ENCODE measurements at regions not wholly inside any gene's neighbourhood (a gene's known extent, or its start where the extent isn't known, plus 50 kb on each side); places are given as distances from the start of the nearest gene placed in this dataset.
"Not testable (repeated sequence)": the region's sequence is repeated elsewhere in the genome, so short reads cannot be mapped to it uniquely, and the experiment has no call there.

GRCh38 chr2:41320491-41320890 is 727.3 kb upstream of the PKDCC start:
- Histone ChIP-seq H3K9me3 (no peaks in the 10 kb centered on the region), H3K4me3 (no peak overlapping the region), H3K27ac (no peak overlapping the region), H3K36me3 (no peaks in the 10 kb centered on the region), H3K27me3 (no peaks in the 10 kb centered on the region), H3K4me1 (no peaks in the 10 kb centered on the region)
- TF ChIP-seq POLR2A (IDR thresholded peaks at IDR 0.05), result no peak
- TF ChIP-seq, protein P1, sequence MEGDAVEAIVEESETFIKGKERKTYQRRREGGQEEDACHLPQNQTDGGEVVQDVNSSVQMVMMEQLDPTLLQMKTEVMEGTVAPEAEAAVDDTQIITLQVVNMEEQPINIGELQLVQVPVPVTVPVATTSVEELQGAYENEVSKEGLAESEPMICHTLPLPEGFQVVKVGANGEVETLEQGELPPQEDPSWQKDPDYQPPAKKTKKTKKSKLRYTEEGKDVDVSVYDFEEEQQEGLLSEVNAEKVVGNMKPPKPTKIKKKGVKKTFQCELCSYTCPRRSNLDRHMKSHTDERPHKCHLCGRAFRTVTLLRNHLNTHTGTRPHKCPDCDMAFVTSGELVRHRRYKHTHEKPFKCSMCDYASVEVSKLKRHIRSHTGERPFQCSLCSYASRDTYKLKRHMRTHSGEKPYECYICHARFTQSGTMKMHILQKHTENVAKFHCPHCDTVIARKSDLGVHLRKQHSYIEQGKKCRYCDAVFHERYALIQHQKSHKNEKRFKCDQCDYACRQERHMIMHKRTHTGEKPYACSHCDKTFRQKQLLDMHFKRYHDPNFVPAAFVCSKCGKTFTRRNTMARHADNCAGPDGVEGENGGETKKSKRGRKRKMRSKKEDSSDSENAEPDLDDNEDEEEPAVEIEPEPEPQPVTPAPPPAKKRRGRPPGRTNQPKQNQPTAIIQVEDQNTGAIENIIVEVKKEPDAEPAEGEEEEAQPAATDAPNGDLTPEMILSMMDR (IDR thresholded peaks at IDR 0.05), result no peak
- intact Hi-C loops (cut with DNase I), result no loop called here
- DNase-seq, result no peak
- WGBS, 2 donors, result 68 to 82% methylated on average over 5 of the region's 5 CpGs

DNA sequence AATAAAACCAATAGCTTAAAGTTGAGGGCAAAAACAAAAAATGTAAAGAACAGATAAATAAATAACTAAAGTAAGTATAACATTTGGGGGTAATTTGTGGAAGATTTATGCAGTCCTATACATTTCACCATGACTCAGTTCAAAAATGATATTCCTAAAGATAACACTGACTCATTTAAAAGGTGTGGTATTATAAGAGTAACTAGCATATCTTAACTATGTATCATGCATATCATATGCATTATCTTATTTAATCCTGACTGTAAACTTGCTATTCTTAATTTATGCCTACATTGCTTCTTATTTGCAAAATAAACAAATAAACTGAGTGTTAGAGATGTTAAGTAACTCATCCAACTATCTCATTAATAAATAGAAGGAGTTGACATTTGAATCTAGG is 726.5 kb upstream of the PKDCC start:
- H3K9me3 ChIP-seq, result no peaks in the 10 kb centered on the region
- H3K27ac ChIP-seq, result no peak overlapping the region
- H3K27me3 ChIP-seq, result no peaks in the 10 kb centered on the region
- no peaks in the 10 kb centered on the region for H3K4me1 ChIP-seq
- intact Hi-C loops (cut with DNase I), result no loop called here
- no peak for DNase-seq
- TF ChIP-seq POLR2A (IDR thresholded peaks at IDR 0.05), result no peak
- no peaks in the 10 kb centered on the region for H3K36me3 ChIP-seq
- no peak overlapping the region for H3K4me3 ChIP-seq

DNA sequence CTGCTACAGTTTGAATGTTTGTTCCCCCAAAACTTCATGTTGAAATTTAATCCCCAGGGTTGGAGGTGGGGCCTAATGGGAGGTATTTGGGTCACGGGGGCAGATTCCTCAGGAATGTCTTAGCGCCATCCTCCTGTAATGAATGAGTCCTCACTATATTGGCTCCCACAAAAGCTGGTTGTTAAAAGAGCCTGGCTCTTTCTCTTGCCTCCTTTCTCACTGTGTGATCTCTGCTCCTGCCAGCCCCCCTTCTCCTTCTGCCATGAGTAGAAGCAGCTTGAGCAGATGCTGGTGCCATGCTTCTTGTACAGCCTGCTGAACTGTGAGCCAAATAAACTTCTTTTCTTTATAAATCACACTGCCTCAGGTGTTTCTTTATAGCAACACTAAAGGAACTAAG is 721.0 kb upstream of the PKDCC start:
- Histone ChIP-seq H3K27ac (no peak overlapping the region), H3K4me1 (no peaks in the 10 kb centered on the region), H3K4me3 (no peak overlapping the region), H3K9me3 (no peaks in the 10 kb centered on the region), H3K27me3 (no peaks in the 10 kb centered on the region), H3K36me3 (no peaks in the 10 kb centered on the region)
- DNase-seq, result no peak
- intact Hi-C loops (cut with DNase I), result no loop called here
- TF ChIP-seq, protein P1 (IDR thresholded peaks at IDR 0.05), result no peak
- TF ChIP-seq POLR2A (IDR thresholded peaks at IDR 0.05), result no peak
- 44 to 45% methylated on average over 2 of the region's 2 CpGs for WGBS, 2 donors

- no peaks in the 10 kb centered on the region for H3K9me3 ChIP-seq
- DNase-seq, result no peak
- no peak overlapping the region for H3K4me3 ChIP-seq
- H3K27ac ChIP-seq, result no peak overlapping the region
- WGBS, 2 donors, result 56 to 93% methylated on average over 3 of the region's 3 CpGs
- intact Hi-C loops (cut with DNase I), result no loop called here
- no peaks in the 10 kb centered on the region for H3K4me1 ChIP-seq
- TF ChIP-seq, protein P1 (IDR thresholded peaks at IDR 0.05), result no peak
- TF ChIP-seq POLR2A (IDR thresholded peaks at IDR 0.05), result no peak
- H3K36me3 ChIP-seq, result no peaks in the 10 kb centered on the region
- H3K27me3 ChIP-seq, result no peaks in the 10 kb centered on the region
These were observed 718.8 kb upstream of the PKDCC start for GRCh38 chr2:41329040-41329439.

DNA sequence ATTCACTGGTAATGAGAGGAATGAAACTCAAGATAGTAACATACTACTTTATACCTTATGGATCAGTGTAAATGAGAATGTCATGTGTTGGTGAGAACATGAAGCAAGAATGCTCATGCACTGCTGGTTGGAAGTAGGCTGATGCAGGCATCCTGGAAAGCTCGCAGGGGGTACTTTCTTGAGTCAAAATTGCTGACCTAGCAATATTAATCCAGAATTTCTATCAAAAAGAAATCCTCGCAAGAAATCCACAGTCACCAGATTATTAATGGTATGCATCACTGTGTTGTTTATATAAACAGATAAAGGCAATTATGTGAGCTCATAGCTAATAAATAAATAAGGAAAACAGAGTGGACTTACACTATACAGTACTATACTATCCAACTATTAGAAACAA is 713.7 kb upstream of the PKDCC start:
- Histone ChIP-seq H3K27me3 (no peaks in the 10 kb centered on the region), H3K27ac (no peak overlapping the region), H3K36me3 (no peaks in the 10 kb centered on the region), H3K4me1 (no peaks in the 10 kb centered on the region), H3K4me3 (no peak overlapping the region), H3K9me3 (no peaks in the 10 kb centered on the region)
- intact Hi-C loops (cut with DNase I), result no loop called here
- no peak for TF ChIP-seq POLR2A (IDR thresholded peaks at IDR 0.05)
- TF ChIP-seq, protein P1 (IDR thresholded peaks at IDR 0.05), result no peak
- 79 to 82% methylated on average over 2 of the region's 2 CpGs for WGBS, 2 donors
- no peak for DNase-seq

GRCh38 chr2:41335573-41335972 is 712.2 kb upstream of the PKDCC start:
- DNase-seq, result not testable (repeated sequence)

More at GRCh38 chr2:41335573-41335972, 712.2 kb upstream of the PKDCC start:
- H3K4me3 ChIP-seq; H3K9me3 ChIP-seq; intact Hi-C loops (cut with DNase I); H3K27me3 ChIP-seq; H3K27ac ChIP-seq; H3K4me1 ChIP-seq; H3K36me3 ChIP-seq: not testable (repeated sequence)
- WGBS, 2 donors, result no CpG with 5 or more reads among the region's 31 CpGs

All from esophagus squamous epithelium (tissue), 5 donors.